NCI-H748 (cell line): ENCODE measurements at regions not wholly inside any gene's neighbourhood (a gene's known extent, or its start where the extent isn't known, plus 50 kb on each side); places are given as distances from the start of the nearest gene placed in this dataset.
A peak's percentile ranks its signal among the peaks of the same experiment; 100 is the strongest.

ENCODE experiments used
- DNase-seq: peaks from one replicate; lab custom pipeline; 2025; ENCODE audit not compliant: unreplicated experiment; lab: John Stamatoyannopoulos, UW

DNA sequence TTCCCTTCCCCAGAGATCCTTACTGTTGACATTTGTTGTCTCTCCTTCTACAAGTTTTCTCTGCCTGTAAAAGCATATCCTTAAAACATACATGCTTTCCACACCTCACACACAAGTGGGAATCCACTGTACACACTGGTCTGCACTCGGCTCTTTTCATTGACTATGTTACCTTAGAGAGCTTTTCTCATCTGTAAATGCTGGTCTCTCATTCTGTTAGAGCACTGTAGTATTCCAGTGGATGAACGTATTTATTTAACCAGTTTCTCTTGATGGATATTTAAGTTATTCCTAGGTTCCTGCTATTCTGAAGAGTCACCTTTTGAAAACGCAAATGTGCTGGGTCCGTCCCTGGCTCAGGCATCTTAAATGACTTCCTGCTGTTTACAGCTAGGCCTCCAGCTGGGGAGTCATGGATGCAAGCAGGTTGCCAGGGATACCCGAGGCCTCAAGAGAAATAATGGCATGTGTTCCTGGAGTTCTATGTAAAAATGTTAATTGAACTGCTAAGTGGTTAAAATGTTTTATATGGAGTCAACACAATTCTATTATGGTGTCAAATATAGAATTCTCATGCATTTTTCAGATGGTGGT, 61.1 kb upstream of the TGM3 start:
- DNase-seq = peak; percentile 94

DNA sequence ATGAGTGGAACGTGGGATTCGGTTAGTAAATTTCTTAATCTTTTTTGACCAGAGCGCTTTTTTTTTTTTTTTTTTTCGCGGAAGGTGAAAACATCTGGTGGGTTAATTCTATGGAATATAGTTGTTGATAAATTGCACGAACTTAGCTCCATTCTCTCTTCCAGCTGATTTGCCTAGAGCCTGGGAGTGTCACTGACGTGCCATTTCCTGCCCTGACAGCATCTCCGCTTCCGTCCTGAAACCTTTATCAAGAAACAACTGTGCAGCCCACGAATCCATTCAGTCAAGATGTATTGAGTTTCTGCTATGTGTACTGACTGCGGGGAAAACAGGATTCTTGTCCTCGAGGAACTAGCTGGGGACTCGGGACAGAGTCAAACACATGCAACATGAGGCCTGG, 59.5 kb upstream of the TGM3 start:
- no peak for DNase-seq

DNA sequence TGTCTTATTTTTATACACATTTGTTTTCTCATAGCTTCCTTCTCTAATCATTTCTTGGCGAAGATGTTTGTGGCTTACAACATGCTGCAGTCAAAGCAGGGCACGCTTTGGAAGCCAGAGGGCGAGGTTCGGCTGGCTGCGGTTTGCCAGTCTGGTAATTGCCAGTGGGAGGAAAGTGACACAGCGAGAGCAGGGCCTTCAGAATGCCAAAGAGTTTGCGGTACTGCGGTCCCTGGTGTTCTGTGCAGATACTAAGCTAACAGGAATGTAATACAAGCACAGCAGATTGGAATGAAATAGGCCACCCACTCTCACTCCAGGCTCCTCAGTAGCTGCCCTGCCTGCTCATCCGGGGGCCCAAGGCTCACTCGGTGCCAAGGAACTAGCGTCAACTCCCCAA, 58.7 kb upstream of the TGM3 start:
- no peak for DNase-seq

DNA sequence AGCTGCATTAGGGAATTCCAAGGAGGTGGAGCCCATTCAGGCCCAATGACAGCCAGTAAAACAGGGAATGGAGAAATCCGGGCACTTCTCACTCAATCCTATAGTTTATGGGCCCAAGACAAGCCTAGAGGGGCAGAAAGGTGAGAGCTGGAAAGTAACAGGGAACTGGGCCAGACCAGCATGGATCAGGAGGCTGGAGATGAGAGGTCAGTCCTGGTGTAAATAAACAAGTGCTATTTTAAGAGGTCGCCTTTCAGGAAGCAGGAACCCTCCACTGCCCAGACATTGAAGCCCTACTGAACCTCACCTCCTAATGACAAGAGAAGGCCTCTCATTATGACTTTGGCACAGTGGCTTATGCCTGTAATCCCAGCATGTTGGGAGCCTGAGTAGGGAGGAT, 57.2 kb upstream of the TGM3 start:
- DNase-seq = no peak

DNA sequence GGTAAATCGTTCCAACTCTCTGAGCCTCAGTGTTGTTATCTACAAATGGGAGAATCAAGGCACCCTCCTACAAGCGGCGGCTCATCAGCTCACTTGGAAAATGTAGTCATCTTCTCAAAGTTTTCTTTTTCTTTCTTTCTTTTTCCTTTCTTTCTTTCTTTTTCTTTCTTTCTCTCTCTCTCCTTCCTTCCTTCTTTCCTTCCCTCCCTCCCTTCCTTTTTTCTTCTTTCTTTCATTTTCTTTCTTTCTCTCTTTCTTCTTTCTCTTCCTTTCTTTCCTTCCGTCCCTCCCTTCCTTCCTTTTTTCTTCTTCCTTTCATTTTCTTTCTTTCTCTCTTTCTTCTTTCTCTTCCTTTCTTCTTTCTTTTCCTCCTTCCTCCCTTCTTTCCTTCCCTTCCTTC, 55.0 kb upstream of the TGM3 start:
- DNase-seq = no peak

DNA sequence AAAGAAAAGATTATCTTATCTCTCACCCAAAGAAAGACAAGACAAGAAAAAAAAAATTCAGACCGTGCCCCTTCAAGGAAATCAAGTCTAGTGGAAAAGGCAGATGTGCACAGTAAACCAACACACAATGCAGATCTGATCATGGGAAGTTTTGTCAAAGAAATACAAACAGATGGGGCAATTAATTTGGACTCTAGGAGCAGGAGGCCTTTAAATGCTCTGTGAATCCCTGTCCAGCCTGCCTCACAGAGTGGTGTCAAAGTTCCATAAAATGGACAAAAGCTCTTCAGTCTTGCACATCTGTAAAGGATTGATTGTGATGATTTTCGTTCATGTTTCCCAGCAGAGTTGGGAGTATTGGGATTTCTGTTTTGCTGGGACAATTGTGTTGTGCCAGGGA, 53.1 kb upstream of the TGM3 start:
- DNase-seq = no peak

DNA sequence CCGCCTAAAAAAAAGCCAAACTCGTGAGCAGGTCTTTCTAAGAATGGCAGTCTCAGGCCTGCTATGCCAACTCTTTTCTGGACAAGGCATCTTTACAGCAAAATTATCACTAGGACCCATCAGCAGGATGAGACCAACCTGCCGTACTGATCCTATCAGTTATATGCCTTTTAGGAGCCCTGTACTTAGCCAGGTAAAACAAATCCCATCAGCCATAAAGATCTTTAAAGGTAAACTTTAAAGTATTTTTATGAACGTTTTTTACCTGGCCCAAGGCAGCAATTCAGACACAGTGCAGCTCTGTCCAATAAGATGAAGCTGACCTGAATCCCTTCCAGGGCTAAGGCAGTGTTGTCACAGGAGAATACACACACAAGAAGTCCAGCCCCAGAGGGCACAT, 51.3 kb upstream of the TGM3 start:
- no peak for DNase-seq

DNA sequence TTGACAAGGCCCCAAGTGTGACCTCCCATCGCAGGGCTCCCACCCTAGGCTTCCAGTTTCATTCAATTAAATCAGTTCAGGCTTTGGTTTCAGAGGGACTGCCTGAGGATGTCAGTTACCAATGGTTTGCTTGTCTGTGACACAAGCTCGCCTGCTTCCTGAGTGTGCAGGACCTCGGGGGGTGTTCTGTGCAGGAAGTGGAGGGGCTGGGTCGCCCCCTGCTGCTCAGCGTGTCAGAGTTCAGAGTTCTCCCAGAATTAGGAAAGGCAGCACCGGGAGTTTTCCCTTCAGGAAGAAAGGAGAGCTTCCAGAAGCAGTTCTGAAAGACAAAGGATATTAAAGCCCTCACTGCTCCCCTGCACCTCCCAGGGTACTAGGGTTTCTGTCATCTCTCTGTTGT, 50.8 kb upstream of the TGM3 start:
- no peak for DNase-seq

DNA sequence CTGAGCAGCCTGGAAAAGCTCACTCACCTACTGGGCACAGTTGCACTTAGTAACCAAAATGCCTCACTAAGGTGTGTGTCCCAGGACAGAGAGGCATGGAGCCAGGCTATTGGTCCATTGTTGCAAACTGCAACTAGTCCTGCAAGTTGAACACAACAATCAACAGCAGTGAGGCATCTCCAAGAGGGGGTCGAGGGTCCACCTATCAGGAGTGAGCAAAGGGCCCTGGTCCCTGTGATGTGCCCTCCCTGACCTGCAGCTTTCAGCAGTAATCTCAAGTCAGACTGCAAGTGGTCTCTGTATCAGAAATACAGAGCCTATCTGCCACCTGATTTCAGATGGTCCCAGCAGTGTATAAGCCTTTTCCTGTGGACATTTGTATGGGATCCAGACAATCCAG, 50.2 kb upstream of the TGM3 start:
- no peak for DNase-seq
